HG03457 (cell line): ENCODE measurements at regions not wholly inside any gene's neighbourhood (a gene's known extent, or its start where the extent isn't known, plus 50 kb on each side); places are given as distances from the start of the nearest gene placed in this dataset.

Source experiments
- ATAC-seq: cut with Tn5 transposase; IDR thresholded peaks from one replicate; pipeline ENCODE4 v1.9.1; 2021; ENCODE audit warnings: moderate number of reproducible peaks; ENCODE audit not compliant: unreplicated experiment

- ATAC-seq = no peak
Observed at GRCh38 chr18:44518091-44518615, 162.5 kb upstream of the SETBP1 start.

- ATAC-seq = no peak
Observed at GRCh38 chr18:44518666-44519065, 162.0 kb upstream of the SETBP1 start.

GRCh38 chr18:44520981-44521667, 159.6 kb upstream of the SETBP1 start:
- ATAC-seq = no peak

- ATAC-seq = no peak
Observed at GRCh38 chr18:44521668-44522022, 159.0 kb upstream of the SETBP1 start.

DNA sequence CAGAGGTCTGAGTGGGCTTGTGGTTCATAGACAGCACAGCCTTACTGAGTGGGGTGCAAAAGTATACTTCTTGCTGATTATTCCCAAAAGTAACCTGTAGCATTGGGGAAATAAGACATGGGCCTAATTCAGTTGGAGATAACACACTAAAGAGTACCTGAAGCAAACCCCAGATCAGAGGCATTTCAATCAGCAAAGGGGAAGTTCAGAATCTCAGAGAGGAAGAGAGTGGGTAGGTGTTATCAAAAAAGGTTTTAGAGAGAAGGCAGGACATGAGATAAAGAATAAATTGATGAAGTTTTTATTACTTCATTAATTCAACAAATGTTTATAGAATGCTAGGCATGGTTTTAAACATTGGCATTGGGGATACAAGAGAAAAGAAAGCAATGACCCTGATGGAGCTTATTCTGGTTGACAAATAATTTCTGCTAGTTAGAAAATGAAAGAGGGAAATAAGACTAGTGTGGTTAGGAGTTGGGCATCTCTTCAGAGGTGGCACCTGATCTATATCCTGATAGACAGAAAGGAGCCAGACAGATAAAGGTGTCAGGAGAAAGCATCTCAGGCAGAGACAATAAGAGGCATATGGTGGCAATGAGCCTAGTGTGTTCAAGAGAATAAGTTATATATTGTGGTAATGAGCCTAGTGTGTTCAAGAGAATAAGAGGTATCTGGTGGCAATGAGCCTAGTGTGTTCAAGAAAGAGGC, 153.8 kb upstream of the SETBP1 start:
- no peak for ATAC-seq

GRCh38 chr18:44533071-44533470, 147.6 kb upstream of the SETBP1 start:
- ATAC-seq = no peak

GRCh38 chr18:44536046-44536445, 144.6 kb upstream of the SETBP1 start:
- no peak for ATAC-seq

DNA sequence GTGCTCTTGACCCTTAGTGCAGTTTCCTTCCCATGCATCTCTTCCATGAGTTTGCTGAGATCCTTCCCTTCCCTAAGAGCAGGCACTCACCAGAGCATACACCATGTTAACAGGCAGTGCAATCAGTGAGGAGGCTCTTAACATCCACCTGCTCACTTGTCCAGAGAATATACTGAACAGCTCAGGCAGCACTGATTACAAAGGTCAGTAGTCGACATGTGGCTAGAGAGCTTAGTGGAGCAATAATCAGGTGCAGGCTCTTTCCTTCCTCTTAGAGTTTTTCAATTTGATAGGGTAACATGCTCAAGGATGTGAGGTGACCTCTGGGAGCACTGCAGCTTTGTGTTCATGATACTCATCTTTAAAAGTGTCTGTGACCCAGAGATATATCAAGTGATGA, 144.1 kb upstream of the SETBP1 start:
- ATAC-seq = no peak

DNA sequence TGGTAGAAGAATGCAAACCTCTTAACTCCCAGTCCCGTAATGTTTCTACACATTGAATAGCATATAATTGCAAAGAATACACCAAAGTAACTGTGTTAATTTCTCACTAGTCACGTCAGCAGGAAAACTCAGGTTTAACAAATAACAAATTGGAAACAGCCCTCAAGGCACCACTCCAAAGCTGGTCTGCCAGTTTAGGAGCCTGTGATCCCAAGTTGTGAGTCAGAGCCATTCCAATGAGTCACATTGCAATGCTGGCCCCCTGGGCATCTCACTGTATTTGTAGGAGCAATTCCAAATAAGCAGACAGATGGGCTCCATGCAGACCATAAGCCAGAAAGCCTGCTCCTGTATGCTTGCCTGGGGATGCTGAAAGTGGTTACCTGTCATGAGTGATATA, 143.2 kb upstream of the SETBP1 start:
- no peak for ATAC-seq

- no peak for ATAC-seq
Observed at GRCh38 chr18:44539926-44540325, 140.8 kb upstream of the SETBP1 start.

DNA sequence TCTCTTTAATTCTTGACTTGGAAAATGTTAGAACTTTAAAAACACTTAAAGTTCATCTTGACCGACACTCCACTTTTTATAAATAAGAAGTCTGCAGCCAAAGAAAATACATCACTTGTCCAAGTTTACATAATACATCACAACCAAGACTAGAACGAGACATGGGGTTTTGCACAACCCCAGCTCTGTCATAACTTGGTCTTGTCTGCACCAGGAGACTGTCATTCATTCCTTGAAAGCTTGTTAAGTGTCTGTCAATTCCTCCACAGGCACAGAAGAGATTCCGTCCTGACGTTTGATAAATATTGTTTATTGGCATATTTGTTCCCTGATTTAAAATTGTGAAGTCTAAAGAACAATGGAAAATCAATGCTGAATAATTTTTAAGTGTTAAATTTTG, 139.5 kb upstream of the SETBP1 start:
- no peak for ATAC-seq

DNA sequence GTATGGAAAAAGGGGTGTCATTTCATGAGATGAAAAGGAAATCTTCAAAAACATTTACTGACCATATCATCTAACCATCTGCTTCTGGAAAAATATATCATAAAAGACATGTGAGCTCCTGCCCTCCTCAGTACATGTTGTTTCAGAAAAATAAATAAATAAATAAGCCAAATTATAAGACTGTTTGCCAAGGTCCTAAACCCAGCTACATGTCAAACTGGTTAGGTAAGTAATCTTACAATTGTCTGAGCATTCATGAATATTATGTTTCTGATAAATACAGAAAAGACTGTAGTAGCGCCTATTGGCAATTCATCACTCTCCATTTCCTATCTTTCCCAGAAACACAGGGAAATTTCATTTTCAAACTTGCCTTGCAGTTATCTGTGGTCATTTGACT, 138.9 kb upstream of the SETBP1 start:
- no peak for ATAC-seq

DNA sequence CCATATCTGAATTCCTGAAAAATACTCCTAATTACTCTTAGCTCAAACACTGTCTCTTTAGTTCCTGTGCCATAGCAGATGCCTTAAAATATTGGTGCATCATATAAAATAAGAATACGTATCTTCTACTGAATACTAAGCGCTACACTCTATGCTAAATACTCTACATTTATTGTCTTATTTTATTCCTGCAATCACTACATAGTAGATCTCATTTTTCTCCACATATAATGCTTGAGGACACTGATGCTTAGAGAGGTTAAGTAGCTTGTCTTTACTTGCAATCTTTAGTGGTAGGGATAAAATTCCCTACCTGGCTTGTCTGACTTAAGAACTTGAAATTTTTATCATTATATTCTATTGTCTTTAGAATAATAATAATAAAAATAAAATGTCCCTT, 137.3 kb upstream of the SETBP1 start:
- no peak for ATAC-seq

DNA sequence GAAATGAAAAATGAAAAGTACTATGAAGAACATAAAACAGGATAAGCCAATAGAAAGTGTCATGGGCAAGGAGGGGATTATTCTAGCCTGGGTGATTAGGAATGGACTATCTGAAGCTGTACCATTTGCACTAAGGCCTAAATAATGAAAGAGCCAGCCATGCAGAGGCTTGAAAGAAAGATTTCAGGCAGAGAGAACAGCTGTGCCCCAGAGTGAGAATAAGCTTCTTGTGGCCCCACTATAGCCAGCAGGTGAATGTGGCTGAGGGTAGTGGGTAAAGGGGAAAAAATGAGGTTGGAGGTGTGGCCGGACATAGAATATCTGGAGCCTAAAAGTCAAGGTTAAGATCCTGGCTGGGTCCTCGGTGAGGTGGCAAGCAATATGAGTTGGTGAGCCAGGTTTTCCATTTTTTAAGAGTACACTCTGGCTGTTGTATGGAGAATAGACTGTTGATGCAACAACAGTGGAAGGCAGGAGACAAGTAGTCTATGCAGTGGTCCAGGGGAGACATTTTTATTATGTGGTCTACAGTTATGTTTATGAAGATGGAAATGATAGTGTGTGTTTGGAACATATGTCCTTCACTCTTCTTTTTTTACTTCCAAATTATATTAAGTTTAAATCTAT, 135.2 kb upstream of the SETBP1 start:
- no peak for ATAC-seq

DNA sequence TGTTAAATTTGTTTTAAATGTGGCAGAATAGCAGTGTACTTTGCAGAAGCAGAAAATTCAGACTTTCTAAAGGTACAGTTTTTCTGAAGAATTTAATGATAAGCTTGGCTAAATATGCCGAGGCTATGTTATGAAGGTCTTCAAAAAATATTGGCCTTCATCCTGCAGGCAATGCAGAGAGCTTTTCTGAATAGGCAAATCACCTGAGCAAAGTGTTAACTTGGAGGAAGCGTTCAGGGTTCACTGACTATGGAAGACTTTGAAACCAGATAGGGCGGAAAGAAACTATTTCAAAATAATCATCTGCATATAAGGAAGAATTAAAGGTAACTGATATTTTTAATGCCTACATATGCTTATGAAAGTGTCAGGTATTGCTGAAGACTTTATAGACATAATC, 133.7 kb upstream of the SETBP1 start:
- ATAC-seq = no peak

GRCh38 chr18:44548291-44549221, 132.1 kb upstream of the SETBP1 start:
- ATAC-seq = no peak

DNA sequence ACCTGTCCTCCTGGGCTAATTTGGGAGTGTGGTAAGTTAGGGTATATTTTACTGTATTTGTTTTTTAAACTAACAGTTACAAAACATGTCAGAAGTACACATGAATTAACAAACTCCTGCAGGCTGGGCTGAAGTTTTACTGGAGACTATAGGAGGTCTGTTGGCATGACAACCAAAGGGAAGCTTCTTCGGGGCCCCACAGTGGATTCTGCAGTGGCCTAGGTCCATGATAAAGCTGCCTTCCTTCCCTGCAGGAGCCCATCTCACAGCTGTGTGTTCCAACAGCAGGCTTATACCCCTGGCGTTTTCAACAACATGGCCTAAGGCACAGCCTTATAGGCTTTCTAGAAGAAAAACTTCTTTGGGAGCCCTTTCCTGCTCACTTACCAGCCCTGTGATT, 128.0 kb upstream of the SETBP1 start:
- no peak for ATAC-seq

DNA sequence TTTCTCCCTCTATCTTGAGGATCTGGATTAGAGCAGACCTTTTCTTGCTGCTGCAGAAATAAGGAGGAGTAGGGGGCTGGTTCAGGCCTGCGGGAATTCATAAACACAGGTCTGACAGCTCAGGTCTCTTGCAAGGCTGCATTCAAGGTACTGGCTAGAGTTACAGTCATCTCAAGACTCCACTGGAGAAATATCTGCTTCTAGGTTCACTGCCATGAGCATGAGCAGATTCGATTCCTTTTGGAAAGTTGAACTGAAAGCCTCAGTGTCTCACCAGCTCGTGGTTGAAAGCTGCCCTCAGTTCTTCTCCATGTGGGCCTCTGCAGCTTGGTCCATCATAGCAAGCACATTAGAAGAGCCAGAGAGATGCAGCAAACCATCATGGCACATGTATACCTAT, 124.4 kb upstream of the SETBP1 start:
- ATAC-seq = no peak

DNA sequence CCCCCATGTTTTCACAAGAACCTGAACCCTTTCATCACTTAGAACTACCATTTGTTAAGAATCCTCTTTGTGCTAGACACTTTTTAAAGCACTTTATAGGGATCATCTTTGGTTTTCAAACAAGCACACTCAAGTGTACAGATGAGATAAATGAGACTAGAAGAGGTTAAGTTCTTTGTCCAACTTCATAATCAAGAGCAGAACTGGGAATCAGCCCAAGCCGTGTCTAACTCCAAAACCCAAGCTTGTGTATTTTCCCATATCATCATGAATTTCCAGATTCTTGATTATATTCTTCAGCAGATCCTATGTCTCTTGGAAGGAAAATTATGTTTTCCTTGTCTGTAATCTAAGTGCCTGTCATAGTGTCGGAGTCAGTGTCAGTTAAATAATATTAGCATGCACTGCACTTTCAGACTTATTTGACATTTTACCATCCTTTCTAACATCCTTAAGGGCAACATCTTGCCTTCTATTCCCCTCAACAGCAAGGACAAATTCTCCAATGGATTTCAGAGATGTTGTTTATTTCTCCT, 123.0 kb upstream of the SETBP1 start:
- no peak for ATAC-seq

DNA sequence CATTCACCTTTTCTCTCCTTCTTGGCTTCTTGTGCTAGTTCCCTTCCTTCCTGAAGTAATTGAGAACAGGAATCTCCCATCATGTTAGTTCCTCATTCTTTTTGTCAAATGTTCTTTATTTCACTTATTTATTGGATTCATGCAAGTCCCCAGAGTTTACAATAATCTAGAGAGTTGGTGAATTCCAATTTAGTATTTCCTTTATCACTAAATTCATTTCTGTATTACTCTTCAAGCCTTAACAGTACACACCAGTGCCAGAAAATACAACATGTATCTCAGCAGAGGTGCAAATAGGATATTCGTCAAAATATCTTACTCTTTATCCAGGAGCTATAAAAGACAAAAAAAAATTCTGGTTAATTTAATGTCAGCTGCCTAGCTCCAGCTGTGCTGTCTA, 121.9 kb upstream of the SETBP1 start:
- no peak for ATAC-seq

DNA sequence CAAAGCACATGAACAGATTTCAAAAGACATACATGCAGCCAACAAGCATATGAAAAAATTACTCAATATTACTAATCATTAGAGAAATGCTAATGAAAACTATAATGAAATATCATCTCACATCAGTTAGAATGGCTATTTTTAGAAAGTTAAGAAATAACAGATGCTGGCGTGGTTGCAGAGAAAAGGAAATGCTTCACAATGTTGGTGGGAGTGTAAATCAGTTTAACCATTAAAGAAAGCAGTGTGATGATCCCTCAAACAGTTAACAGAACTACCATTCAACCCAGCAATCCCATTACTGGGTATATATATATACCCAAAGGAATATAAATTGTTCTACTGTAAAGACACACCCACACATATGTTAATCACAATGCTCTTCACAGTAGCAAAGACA, 117.7 kb upstream of the SETBP1 start:
- ATAC-seq = no peak
